Cerebellar cortex (tissue), 1 donor: ENCODE measurements at regions not wholly inside any gene's neighbourhood (a gene's known extent, or its start where the extent isn't known, plus 50 kb on each side); places are given as distances from the start of the nearest gene placed in this dataset.

Experiments
- DNase-seq: peaks from one replicate; pipeline ENCODE4 v3.0.0-alpha.2; 2015; ENCODE audit warnings: low spot score

DNA sequence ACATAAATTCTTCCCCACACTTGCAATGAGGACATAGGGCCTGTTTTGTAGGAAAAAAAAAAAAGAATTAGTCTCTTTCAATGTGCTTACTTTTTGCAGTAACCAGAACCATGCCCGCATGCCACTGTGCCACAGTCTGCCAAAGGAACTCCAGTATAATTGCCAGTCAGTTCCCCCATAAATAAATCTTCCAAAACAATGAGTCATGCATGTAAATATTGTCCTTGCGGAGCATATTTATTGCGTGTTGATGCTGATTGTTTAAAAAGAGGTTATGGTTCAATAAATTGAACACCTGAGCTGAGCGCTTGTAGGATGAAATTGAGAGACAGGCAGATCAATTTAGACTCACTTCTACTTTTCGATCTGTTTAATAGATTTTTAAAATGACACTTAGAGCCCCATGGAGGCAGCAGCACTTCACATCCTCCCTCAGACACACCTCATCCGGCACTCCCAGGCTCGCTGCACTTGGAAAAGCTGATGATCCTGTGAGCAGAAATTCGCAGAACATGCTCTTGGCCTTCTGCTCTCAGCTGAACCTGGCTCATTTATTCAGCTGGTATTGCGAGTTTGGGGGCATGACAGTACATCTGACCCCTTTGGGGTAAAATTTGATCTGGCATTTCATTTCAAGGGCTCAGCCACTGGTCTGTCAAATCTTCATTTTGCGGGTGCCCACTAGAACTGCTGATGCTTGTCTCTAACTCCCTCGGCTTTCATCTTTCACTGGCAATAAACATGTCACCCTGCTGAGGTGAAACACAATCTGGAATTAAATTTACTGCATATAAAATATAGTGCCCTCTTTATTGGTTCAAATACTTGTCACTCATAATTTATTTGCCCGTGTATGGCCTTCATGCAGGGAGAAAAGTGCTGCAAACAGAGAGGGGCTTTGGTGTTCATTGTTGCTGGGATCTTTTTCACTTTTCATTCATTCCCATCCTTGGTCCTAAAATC, 371.1 kb upstream of the POU3F2 start:
- DNase-seq, result no peak

DNA sequence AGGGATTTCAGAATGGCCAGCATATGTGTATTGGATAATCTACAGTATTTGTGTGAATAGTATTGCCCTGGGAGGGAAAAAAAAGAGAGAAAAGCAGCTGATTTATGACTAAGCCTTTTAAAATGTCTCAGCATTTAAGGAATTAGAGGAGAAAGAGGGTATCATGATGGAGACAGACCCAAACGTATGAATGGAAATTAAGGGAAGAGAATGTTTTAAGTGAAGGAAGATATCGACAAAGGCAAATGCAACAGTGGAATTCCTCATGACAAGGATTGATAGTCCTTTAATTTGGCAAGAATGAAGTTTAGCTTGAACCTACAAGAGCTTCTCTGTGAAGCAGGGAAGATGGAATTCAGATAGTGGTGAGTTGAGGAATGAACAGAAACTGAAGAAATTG, 367.3 kb upstream of the POU3F2 start:
- no peak for DNase-seq

DNA sequence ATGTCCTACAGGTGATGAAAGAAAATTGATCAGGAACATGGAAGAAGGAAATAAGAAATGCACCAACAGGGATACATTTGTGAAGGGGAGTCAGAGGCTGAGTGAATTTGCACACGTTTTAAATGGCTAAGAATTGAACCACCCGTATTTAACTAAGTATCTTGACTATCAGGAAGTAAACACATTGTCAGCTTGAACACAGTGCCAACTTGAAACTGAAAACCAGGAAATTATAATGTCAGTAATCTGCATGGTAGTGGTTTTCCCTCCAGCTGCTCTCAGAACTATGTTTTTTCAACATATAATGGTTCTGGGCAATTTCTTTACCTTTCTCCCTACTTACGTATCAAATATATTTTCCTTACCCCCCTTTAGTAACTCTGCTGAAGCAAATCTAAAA, 366.5 kb upstream of the POU3F2 start:
- DNase-seq, result no peak

DNA sequence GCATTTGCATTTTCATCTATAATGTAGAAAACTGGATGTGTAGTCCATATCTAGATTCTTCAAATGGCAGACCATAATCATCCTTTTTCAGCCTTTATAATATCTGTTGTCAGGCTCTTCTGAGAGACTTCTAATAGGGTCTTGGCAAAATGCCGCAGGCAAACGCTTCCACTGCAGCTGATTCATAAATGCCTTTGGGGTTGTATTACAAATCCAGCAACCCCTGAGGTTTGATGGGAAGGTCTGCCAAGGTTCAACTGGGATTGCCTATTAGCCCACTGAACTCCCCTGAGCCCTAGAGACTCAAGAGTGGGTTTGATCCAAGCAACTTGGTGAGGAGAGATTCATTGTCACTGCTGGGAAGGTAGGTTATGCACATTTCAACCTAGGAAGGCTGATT, 365.2 kb upstream of the POU3F2 start:
- no peak for DNase-seq

DNA sequence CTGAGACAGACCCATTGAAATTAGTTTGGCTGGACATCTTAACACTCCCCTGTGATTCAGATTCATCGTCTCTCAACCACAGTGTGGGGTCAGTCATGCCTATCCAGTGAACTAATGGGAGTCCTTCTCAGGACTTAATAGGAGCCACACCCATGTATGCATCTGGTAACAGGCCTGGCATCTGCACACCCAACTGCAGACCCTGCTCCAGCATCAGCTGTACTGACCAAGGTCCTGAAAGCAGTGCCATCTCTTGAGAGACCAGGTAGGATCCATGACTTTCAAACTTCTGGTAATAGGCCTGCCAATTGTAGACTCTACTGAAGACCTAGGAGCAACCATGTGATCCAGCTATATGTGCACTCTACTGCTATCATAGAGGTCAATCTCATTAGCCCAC, 363.6 kb upstream of the POU3F2 start:
- DNase-seq, result no peak

DNA sequence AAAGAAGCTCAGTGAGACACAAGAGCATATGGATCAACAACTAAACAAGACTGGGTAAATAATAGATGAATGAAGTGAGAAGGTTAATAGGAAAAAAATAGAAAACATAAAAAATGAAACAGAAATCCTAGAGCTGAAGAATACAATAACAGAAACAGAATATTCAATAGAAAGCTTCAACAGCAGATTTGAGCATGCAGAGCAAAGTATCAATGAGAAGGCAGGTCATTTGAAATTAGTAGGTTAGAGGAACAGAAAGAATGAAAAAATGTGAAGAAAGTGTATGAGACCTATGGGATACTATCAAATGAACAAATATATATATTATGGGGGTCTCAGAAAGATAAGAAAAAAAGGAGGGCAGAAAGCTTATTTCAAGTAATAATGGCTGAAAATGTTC, 362.9 kb upstream of the POU3F2 start:
- DNase-seq, result no peak

DNA sequence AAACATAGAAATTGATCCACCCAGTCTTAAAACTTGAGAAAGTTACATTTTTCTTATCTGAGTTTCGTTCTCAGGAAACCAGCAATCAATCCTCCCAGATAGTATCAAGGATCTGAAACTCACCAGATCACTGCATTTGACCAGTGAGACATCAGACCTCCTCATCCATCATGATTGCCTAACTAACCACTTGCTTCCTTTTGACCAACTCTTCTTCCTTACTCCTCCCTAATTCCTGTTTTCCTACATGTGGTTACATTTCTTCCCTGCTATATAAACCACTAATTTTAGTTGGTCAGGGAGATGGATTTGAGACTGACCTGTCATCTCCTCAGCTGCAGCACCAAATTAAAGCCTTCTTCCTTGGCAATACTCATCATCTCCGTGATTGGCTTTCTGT, 357.1 kb upstream of the POU3F2 start:
- no peak for DNase-seq

DNA sequence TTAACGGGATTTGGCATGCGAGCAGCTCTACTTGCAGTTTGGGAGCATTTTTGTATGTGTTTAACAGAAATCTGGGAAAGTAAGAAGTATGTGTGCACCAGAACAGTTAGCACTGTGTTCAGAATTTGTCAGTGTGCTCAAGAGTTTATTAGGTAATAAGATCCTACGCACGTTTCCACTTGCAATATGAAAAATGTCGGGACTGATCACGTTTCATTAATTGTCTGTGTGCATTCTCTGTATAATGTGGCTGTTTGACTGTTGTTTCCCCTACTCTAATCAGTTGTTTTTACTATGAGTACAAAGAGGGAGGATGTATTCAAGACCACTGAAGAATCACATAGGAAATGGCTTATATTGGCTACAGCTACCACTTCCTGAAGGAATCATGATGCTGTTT, 349.7 kb upstream of the POU3F2 start:
- DNase-seq, result no peak

DNA sequence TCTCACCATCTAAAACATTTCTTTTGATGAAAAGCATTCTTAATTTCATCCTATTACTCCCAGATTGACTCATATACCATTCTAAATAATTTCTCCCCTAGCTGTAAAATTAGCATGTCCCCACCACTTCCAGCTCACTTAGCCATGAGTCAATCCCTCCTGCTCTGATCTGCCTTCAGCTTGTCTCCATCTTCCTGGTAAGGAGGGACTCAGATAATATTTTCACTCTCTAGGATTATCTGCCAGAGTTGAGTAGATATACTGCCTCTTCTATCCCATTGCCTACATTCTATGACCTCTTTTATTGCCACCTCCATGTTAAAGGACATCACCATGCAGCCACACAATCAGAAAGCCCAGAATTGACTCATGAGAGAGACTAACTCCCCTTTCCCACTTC, 348.8 kb upstream of the POU3F2 start:
- DNase-seq, result no peak

DNA sequence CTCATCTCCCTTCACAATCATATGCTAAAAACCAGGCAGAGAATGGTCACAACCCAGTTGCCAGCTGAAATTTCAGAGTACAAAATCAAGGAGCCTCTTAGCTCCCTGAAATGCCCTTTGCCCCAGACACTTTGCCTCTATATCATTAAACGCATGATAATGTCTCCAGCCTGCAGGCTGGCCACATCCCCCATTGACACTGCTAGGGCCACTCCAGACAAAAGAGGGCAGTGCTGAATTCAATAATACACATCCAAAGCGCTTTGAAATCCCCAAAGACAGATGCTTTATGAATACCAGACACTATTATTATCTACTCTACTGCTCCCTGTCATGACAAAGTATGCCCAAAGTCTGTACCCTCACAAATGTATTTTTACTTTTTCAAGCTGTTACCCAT, 348.3 kb upstream of the POU3F2 start:
- no peak for DNase-seq

DNA sequence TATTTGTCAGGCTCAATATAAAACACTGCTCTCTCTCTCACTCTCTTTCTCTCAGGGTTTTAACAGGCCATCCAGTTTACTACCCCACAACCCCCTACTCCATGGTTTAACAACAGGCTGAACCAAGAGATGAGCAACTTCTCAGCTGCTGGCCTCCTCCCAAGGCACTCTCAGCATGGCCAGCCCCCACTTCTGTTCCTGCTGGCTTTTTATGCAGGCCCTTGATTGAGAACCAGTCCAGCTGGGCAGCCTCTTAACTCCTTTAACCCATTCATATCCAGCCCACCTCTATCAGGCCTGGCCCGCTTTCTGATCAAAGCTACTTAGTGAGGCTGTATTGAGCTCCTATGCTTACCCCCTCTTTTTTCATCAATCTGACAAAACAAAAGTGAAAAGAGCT, 346.8 kb upstream of the POU3F2 start:
- no peak for DNase-seq

DNA sequence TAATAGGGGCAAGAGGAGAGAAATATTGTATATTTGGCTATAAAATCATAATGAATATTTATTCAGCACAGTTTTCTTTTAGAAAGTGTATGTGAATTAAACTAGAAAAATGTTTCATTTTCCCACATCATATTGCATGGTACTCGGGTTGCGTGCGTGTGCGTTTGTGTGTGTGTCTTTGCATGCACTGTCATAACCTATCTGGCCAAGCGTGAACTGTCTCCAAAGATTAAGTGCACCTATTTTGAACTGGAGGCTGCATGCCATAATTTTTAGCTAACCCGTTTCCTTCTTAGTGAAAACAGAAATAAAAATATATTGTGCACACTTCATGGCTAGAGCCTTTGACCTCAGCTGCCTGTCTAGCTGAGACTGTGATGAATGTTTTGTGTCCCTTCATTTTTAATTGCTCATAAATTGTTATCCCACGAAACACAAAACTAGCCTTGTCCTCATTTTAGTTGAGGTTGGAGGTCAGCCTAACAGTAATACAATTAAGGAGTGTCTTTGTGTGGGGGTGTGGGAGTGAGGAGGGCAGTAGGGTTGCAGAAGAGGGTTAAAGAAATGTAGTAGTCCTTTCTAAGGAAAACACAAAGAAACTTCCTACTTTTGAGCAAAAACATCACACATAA, 336.1 kb upstream of the POU3F2 start:
- no peak for DNase-seq

DNA sequence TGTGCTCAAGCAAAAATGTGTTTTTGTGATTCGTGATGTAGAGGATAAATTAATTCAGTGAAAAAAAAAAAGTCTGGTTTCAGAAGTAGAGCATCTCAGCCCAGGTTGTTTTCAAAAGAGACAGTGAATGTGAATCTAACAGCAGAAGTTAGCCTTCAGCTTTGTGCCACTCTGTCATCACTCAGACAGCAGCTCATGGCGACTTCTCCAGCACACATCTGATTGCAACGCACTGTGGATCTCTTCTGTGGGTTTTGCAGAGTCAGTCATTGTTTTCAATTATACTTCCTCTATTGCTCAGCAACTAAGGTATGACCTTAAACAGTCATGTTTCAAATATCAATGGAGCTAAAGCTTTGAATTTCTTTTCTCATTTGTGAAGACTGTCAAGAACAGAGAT, 335.5 kb upstream of the POU3F2 start:
- DNase-seq, result no peak

DNA sequence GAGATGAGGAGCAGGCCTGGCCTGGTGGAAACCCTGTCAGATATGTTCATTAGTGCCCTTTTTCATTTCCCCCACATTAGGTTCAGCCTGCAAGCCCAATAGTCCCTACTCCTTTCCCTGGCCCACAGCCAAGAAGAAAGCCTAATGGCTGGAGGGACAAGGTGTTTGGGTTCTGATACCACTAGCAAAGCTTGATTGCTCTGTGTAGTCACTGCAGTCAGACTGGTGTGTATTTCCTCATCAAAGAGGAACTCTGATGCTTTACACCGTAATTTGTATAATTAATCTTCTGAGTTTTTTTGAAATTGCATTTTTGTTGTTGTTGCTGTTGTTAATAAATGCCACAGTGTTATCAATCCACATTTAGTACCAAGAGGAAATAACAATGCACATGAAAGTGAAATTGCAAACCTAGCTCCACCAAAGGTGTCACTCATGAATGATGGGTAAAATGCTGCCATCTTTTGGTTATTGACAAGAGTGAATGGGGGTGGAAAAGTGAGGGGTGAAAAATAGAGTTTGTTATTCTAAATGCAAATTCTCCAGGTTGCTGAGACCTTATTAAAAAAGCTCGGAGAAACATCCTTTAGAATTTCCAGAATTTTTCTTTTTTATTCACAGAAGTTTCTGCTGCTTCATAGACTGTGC, 320.2 kb upstream of the POU3F2 start:
- no peak for DNase-seq

DNA sequence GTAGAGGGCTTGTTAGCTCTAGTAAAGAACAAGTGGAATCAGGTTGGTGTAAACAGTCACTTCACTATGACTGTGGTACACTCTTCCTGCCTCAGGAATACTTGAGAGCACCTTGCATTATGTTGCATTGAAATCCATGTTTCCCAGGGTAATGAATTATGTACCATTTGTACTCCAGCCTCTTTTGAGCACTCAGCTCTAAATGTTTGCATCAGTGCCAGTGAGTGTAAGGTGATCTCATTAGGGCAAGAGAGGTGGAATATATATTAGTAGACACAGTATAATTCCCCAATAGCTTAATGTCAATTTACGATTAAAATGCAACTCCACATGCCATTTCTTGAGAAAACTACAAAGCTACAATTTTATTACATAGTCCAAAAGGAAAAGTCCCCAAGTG, 319.6 kb upstream of the POU3F2 start:
- DNase-seq, result no peak

DNA sequence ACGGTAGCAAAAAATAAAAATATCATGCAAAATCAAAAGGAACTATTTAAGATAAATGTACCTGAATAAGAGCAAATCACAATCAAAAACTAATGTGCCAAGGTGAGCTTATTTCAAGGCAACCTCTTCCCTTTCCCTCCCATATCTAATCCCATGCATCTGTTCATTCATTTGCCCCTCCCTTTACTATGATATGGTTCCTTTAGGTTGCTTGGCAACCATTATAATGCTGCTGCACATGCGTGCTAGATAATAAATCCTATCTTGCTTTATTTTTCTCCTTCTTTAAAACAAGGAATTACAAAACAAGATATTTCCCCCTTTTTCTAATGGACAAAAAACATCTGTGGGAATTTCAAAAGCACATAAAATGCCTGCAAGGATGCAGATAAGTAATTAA, 318.2 kb upstream of the POU3F2 start:
- DNase-seq, result no peak

DNA sequence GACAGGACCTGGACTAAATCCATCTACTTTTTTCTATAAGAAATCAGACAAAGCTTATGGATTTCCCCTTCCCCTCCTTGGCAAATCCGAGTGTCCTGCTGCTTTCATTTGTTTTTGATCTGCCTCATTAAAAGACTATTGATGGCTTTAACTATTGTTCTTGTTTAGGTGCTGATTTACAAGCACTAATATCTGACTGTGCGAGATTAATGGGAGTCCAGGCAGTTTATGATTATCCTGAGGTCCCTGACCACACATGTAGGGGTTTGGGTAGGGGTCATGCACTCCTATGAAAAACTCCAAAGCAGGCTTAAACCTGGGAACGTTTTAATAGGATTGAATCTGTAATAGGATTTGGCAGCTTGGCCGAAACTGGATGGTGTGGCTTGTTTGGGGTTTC, 317.5 kb upstream of the POU3F2 start:
- no peak for DNase-seq

DNA sequence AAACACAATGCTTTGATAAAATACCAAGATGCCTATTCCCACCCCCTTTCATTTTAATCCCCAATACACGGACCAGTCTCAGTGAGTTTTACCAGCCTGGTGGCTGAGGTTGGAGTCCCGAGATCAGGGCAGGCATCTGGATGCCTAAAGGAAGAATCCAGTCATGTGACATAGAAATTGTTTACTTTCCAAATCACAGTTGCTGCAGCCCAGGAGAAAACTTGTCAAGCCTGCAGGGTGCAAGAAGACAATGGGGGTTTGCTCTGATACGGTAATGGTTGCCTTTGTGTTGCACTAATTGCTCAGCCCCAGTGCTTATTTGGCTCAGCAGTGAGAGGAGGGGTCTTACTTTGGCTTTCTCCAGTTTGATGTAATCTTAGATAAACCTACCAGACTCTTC, 308.5 kb upstream of the POU3F2 start:
- no peak for DNase-seq

DNA sequence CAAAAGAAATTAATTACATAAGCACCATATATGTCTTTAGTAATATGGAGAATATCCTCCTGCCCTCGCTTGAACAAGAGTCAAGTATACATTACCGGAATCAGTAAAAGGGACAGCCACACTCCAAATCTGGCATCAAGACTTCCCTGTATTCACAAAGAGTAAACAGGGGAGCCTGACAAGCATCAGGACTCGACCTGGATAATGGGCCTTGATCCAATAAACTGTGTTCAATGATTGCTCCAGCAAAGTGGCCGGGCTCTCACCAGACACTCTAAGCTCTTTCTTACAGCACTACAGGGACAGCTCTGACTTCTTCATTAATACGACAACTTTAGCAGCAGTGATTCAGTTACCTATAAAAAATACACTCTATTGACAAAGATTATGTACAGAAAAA, 307.9 kb upstream of the POU3F2 start:
- no peak for DNase-seq

DNA sequence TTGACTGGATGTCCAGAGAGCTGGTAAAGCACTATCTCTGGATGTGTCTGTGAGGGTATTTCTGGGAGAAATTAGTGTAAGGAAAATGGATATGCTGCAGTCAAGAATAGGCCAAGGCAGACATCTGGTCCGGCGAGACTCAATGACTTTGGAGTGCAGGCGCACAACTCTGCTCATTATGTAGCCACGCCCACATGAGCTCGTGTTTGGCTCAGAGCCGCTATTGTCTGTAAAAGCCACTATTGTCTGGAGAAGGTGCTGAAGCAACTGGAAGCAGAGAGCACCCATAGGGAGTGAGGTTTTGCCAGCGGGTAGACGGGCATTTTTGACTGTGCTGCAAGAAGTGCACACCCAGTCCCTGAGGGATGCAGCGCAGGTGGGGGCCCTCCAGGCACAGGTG, 305.0 kb upstream of the POU3F2 start:
- no peak for DNase-seq

DNA sequence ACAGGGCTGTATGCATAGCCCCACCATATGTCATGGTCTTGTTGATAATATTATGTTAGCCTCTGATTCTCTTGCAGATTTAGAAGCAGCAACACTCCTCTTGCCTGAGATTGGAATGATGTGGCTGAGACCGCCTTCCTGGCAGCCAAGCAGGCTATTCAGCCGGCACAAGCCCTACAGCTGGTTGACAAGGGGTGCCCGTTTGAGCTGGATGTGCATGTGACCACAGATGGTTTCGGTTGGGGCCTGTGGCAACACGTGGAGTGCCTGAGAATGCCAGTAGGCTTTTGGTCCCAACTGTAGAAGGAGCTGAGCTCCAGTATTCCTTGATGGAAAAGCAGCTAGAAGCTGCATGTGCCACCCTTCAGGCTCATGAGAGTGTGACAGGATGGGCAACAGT, 303.6 kb upstream of the POU3F2 start:
- DNase-seq, result no peak

DNA sequence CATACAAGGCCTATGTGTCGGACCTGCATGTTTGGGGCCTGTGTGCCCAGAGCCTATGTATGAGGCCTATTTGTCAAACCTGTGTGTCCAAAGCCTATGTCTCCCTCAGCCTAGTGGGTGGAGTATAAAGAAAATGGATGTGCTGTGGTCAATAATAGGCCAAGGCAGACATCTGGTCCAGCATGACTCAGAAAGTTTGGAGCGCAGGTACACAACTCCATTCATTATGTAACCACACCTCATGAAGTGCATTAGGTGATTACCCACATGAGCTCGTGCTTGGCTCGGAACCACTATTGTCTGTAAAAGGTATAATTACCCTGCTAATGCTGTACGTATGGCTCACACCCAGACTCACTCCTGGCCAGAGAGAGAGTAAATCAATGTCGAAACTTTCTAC, 302.4 kb upstream of the POU3F2 start:
- DNase-seq, result no peak

DNA sequence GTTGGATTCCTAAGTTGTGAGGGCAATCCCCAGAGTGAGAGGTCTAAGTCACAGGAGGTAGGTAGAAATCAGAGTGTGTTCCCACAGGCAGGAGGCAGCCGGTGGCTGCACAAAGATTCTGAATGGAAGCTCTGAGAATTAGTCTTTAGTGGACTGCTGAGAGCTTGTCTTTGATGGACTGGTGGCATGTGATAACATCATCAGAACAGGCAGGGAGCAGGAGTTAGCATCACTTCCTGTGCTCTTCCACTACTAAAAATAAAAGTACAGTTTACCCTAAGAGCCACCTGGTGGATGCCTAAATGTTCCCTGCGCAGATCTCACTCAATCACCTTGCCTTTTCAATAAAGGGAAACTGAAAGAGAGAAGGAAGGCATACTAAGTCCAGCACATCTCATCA, 294.6 kb upstream of the POU3F2 start:
- no peak for DNase-seq
